Muscle of arm (tissue), 1 donor: ENCODE measurements at regions not wholly inside any gene's neighbourhood (a gene's known extent, or its start where the extent isn't known, plus 50 kb on each side); places are given as distances from the start of the nearest gene placed in this dataset.
"Not testable (repeated sequence)": the region's sequence is repeated elsewhere in the genome, so short reads cannot be mapped to it uniquely, and the experiment has no call there.

Experiments used
- DNase-seq: peaks from one replicate; pipeline ENCODE4 v3.0.0-alpha.2; 2013

GRCh38 chr13:80679423-80679822, 338.5 kb upstream of the SPRY2 start:
- DNase-seq = no peak

GRCh38 chr13:80677227-80677626, 336.3 kb upstream of the SPRY2 start:
- no peak for DNase-seq

GRCh38 chr13:80675442-80675841, 334.5 kb upstream of the SPRY2 start:
- DNase-seq = not testable (repeated sequence)

- DNase-seq = no peak
Measured at GRCh38 chr13:80671773-80672172, 330.8 kb upstream of the SPRY2 start.

- no peak for DNase-seq
Measured at GRCh38 chr13:80669112-80669511, 328.2 kb upstream of the SPRY2 start.

- no peak for DNase-seq
Measured at GRCh38 chr13:80668452-80668851, 327.5 kb upstream of the SPRY2 start.

GRCh38 chr13:80666782-80667552, 326.0 kb upstream of the SPRY2 start:
- DNase-seq = peak; percentile 49

GRCh38 chr13:80665792-80666333, 324.9 kb upstream of the SPRY2 start:
- no peak for DNase-seq

- DNase-seq = no peak
Measured at GRCh38 chr13:80664950-80665349, 324.0 kb upstream of the SPRY2 start.

- no peak for DNase-seq
Measured at GRCh38 chr13:80663788-80664187, 322.9 kb upstream of the SPRY2 start.

GRCh38 chr13:80658705-80659104, 317.8 kb upstream of the SPRY2 start:
- no peak for DNase-seq

GRCh38 chr13:80656512-80656904, 315.6 kb upstream of the SPRY2 start:
- DNase-seq = no peak

GRCh38 chr13:80655778-80656511, 315.0 kb upstream of the SPRY2 start:
- no peak for DNase-seq

- no peak for DNase-seq
Measured at GRCh38 chr13:80654638-80655249, 313.8 kb upstream of the SPRY2 start.

GRCh38 chr13:80649274-80649673, 308.3 kb upstream of the SPRY2 start:
- DNase-seq = no peak

- no peak for DNase-seq
Measured at GRCh38 chr13:80642641-80643040, 301.7 kb upstream of the SPRY2 start.

- DNase-seq = no peak
Measured at GRCh38 chr13:80633251-80633650, 292.3 kb upstream of the SPRY2 start.

- DNase-seq = peak; percentile 34
Measured at GRCh38 chr13:80630685-80631121, 289.8 kb upstream of the SPRY2 start.

- no peak for DNase-seq
Measured at GRCh38 chr13:80618781-80619180, 277.9 kb upstream of the SPRY2 start.

GRCh38 chr13:80612804-80613203, 271.9 kb upstream of the SPRY2 start:
- DNase-seq = no peak

GRCh38 chr13:80611310-80611709, 270.4 kb upstream of the SPRY2 start:
- DNase-seq = no peak

GRCh38 chr13:80605716-80606115, 264.8 kb upstream of the SPRY2 start:
- peak; percentile 60 for DNase-seq

GRCh38 chr13:80605011-80605410, 264.1 kb upstream of the SPRY2 start:
- DNase-seq = no peak
